ENCODE measurements at regions not wholly inside any gene's neighbourhood (a gene's known extent, or its start where the extent isn't known, plus 50 kb on each side); places are given as distances from the start of the nearest gene placed in this dataset.

GRCh38 chr9:32258482-32258881 is 126.0 kb upstream of the ACO1 start:
- no peak overlapping the region for H2AFZ ChIP-seq (ENCODE audit: control insufficient read depth, low read length)
- no peak overlapping the region for H3K27ac ChIP-seq (ENCODE audit: control insufficient read depth, insufficient read depth, low read length)
- H3K27me3 ChIP-seq (ENCODE audit: control insufficient read depth, extremely low read depth, insufficient read depth, low read length): no peaks in the 10 kb centered on the region
- H3K36me3 ChIP-seq (ENCODE audit: control insufficient read depth in 2 of 2, extremely low read depth in 1 of 2, insufficient read depth in 2 of 2, low read length in 2 of 2): no peaks in the 10 kb centered on the region
- H3K9ac ChIP-seq (ENCODE audit: control insufficient read depth, extremely low read depth, insufficient read depth, low read length): no peak overlapping the region
- TF ChIP-seq EZH2 (IDR thresholded peaks at IDR 0.05; ENCODE audit: low read length) (no peak), CTCF (optimal IDR thresholded peaks at IDR 0.05 in 1 of 3, IDR thresholded peaks at IDR 0.05 in 1 of 3, conservative IDR thresholded peaks at IDR 0.05 in 1 of 3; ENCODE audit: extremely low read depth in 1 of 3, insufficient read depth in 2 of 3, low read length in 3 of 3) (no peak)
- no peak for FAIRE-seq
- no peak for DNase-seq (ENCODE audit: low read depth, low spot score)
- no peaks in the 10 kb centered on the region for H4K20me1 ChIP-seq (ENCODE audit: control insufficient read depth, extremely low read depth, insufficient read depth, low read length)
- no peaks in the 10 kb centered on the region for H3K9me3 ChIP-seq (ENCODE audit: control insufficient read depth, low read depth, low read length)
- no peak overlapping the region for H3K4me2 ChIP-seq (ENCODE audit: control insufficient read depth, extremely low read depth, insufficient read depth, low read depth, low read length)
- no peaks in the 10 kb centered on the region for H3K9me1 ChIP-seq (ENCODE audit: control insufficient read depth, extremely low read depth, insufficient read depth, low read length)
- no peak overlapping the region for H3K4me3 ChIP-seq (ENCODE audit: control insufficient read depth in 2 of 3, extremely low read depth in 1 of 3, insufficient read depth in 2 of 3, low read depth in 1 of 3, low read length in 3 of 3)
- no peaks in the 10 kb centered on the region for H3K4me1 ChIP-seq (ENCODE audit: control insufficient read depth, extremely low read depth, insufficient read depth, low read length)
- H3K79me2 ChIP-seq (ENCODE audit: control insufficient read depth, insufficient read depth, low read length): no peaks in the 10 kb centered on the region
- dilution Hi-C loops (cut with MboI; ENCODE audit: extremely low pct_ligation_motif_present, low sequenced_read_pairs): no loop called here

GRCh38 chr9:32260151-32260862 is 124.1 kb upstream of the ACO1 start:
- dilution Hi-C loops (cut with MboI; ENCODE audit: extremely low pct_ligation_motif_present, low sequenced_read_pairs): no loop called here
- FAIRE-seq (no peak), DNase-seq (ENCODE audit: low read depth, low spot score) (no peak)

More at GRCh38 chr9:32260151-32260862, 124.1 kb upstream of the ACO1 start:
- H3K4me3 ChIP-seq (ENCODE audit: control insufficient read depth in 2 of 3, extremely low read depth in 1 of 3, insufficient read depth in 2 of 3, low read depth in 1 of 3, low read length in 3 of 3): no peak overlapping the region
- no peaks in the 10 kb centered on the region for H3K27me3 ChIP-seq (ENCODE audit: control insufficient read depth, extremely low read depth, insufficient read depth, low read length)
- H3K27ac ChIP-seq (ENCODE audit: control insufficient read depth, insufficient read depth, low read length): no peak overlapping the region
- no peaks in the 10 kb centered on the region for H4K20me1 ChIP-seq (ENCODE audit: control insufficient read depth, extremely low read depth, insufficient read depth, low read length)
- H3K9me1 ChIP-seq (ENCODE audit: control insufficient read depth, extremely low read depth, insufficient read depth, low read length): no peaks in the 10 kb centered on the region
- no peaks in the 10 kb centered on the region for H3K9me3 ChIP-seq (ENCODE audit: control insufficient read depth, low read depth, low read length)
- no peaks in the 10 kb centered on the region for H3K4me1 ChIP-seq (ENCODE audit: control insufficient read depth, extremely low read depth, insufficient read depth, low read length)
- H2AFZ ChIP-seq (ENCODE audit: control insufficient read depth, low read length): no peak overlapping the region
- H3K4me2 ChIP-seq (ENCODE audit: control insufficient read depth, extremely low read depth, insufficient read depth, low read depth, low read length): no peak overlapping the region
- TF ChIP-seq EZH2 (IDR thresholded peaks at IDR 0.05; ENCODE audit: low read length): no peak
- no peak for TF ChIP-seq CTCF (optimal IDR thresholded peaks at IDR 0.05 in 1 of 3, IDR thresholded peaks at IDR 0.05 in 1 of 3, conservative IDR thresholded peaks at IDR 0.05 in 1 of 3; ENCODE audit: extremely low read depth in 1 of 3, insufficient read depth in 2 of 3, low read length in 3 of 3)
- H3K9ac ChIP-seq (ENCODE audit: control insufficient read depth, extremely low read depth, insufficient read depth, low read length): no peak overlapping the region
- no peaks in the 10 kb centered on the region for H3K79me2 ChIP-seq (ENCODE audit: control insufficient read depth, insufficient read depth, low read length)
- H3K36me3 ChIP-seq (ENCODE audit: control insufficient read depth in 2 of 2, extremely low read depth in 1 of 2, insufficient read depth in 2 of 2, low read length in 2 of 2): no peaks in the 10 kb centered on the region

Data from keratinocyte (primary cell).